Large intestine (tissue), 3 donors: ENCODE measurements at regions not wholly inside any gene's neighbourhood (a gene's known extent, or its start where the extent isn't known, plus 50 kb on each side); places are given as distances from the start of the nearest gene placed in this dataset.

Source experiments
- DNase-seq, 2 donors: peaks; one replicate each; pipeline versions ENCODE4 v3.0.0 to v3.0.0-alpha.2; 2013
- H3K27ac ChIP-seq: one replicate; pipeline ENCODE4 v1.5.1; 2013; ENCODE audit warnings: low read length
- H3K27me3 ChIP-seq: 2 replicates; pipeline ENCODE4 v1.6.1; 2013; ENCODE audit warnings: low read length; ENCODE audit not compliant: control insufficient read depth, insufficient read depth
- H3K36me3 ChIP-seq: 2 replicates; pipeline ENCODE4 v1.6.1; 2013; ENCODE audit warnings: low read length; ENCODE audit not compliant: control insufficient read depth, insufficient read depth
- H3K4me1 ChIP-seq: one replicate; pipeline ENCODE4 v1.6.1; 2013; ENCODE audit warnings: low read length; ENCODE audit not compliant: control insufficient read depth, insufficient read depth
- H3K4me3 ChIP-seq: one replicate; pipeline ENCODE4 v1.5.1; 2013; ENCODE audit warnings: low read length
- H3K9me3 ChIP-seq: one replicate; pipeline ENCODE4 v1.6.1; 2013; ENCODE audit warnings: mild to moderate bottlenecking, low read depth, low read length, moderate library complexity; ENCODE audit not compliant: control insufficient read depth
- WGBS: methylation state at CpG from one replicate; pipeline ENCODE4 v1.1.5; 2013; ENCODE audit warnings: low lambda C conversion rate; ENCODE audit not compliant: insufficient coverage; 5-methylcytosine and 5-hydroxymethylcytosine counted together

DNA sequence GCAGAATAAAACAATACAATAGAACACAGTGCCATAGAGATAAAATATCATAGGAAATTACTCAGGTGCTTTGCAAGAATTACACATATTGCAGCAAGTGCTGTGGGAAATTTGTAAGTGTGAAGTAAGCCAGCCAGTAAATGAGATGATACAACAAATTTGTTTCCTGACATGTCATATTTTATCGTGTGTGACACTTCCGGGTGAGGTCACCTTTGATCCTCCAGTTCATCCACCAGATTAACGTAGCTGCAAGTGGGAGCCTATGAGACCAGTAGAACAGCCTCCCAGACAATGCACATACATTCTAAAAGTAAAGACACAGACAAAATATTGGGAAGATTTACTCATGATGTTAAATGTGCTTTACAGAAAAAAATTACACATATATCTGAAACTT, 72.2 kb downstream of the PRDM9 start:
- Histone ChIP-seq H3K27ac (no peak overlapping the region), H3K27me3 (no peaks in the 10 kb centered on the region), H3K4me3 (no peak overlapping the region), H3K36me3 (no peaks in the 10 kb centered on the region), H3K4me1 (no peaks in the 10 kb centered on the region), H3K9me3 (no peaks in the 10 kb centered on the region)
- DNase-seq, result no peak
- no CpG with 5 or more reads among the region's 3 CpGs for WGBS

- H3K27ac ChIP-seq, result no peak overlapping the region
- no peaks in the 10 kb centered on the region for H3K9me3 ChIP-seq
- WGBS, result no CpG with 5 or more reads among the region's 3 CpGs
- no peak for DNase-seq
- H3K4me3 ChIP-seq, result no peak overlapping the region
- no peaks in the 10 kb centered on the region for H3K27me3 ChIP-seq
- H3K36me3 ChIP-seq, result no peaks in the 10 kb centered on the region
- H3K4me1 ChIP-seq, result no peaks in the 10 kb centered on the region
Observed at GRCh38 chr5:23583081-23583480, 75.7 kb downstream of the PRDM9 start.

DNA sequence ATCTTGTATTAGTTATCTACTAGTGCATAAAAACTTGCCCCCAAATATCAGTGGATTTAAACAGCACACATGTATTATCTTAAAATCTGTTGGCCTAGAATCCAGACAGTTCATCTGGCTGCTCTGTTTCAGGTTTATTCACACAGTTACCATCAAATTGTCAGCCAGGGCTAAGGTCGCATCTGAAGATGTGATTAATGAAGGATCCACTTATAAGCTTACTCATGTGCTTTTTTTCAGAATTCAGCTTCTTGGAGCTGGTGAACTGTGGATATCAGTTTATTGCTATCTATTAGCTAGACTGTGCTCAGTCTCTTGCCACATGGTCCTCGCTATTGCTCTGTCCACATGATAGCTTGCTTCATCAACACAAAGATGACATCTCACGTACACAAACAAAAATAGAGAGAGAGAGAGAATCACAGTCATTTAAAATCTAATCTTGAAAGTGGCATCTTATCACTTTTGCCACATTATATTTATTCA, 81.5 kb downstream of the PRDM9 start:
- Histone ChIP-seq H3K36me3 (no peaks in the 10 kb centered on the region), H3K27me3 (no peaks in the 10 kb centered on the region), H3K4me3 (no peak overlapping the region), H3K27ac (no peak overlapping the region), H3K9me3 (no peaks in the 10 kb centered on the region), H3K4me1 (no peaks in the 10 kb centered on the region)
- WGBS, result no CpG with 5 or more reads among the region's 3 CpGs
- DNase-seq, result no peak

- no peak for DNase-seq
- Histone ChIP-seq H3K4me3 (no peak overlapping the region), H3K27me3 (no peaks in the 10 kb centered on the region), H3K27ac (no peak overlapping the region), H3K9me3 (no peaks in the 10 kb centered on the region), H3K4me1 (no peaks in the 10 kb centered on the region), H3K36me3 (no peaks in the 10 kb centered on the region)
- no CpG with 5 or more reads among the region's 4 CpGs for WGBS
Observed at GRCh38 chr5:23591250-23591649, 83.8 kb downstream of the PRDM9 start.

DNA sequence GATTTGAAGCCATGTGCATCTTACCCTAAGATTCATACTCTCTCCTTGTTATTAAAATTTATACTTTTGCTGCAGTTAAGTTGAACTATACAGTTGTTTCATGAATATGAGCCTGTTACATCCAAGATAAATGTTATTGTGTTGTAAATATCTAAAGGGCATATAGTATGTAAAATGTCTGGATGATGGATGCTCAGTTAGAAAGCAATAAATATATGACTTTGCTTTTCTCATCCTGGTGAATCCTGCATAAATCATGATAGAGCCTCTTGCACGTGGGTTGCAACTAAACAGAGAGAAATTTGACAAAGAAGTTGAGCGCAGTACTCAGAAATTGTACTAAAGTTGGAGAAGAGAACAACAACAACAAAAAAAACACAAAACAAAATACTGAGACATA, 99.5 kb downstream of the PRDM9 start:
- no peaks in the 10 kb centered on the region for H3K4me1 ChIP-seq
- H3K4me3 ChIP-seq, result no peak overlapping the region
- H3K27ac ChIP-seq, result no peak overlapping the region
- no peaks in the 10 kb centered on the region for H3K36me3 ChIP-seq
- no peaks in the 10 kb centered on the region for H3K9me3 ChIP-seq
- DNase-seq, result no peak
- 83% methylated on average over 2 of the region's 2 CpGs for WGBS
- no peaks in the 10 kb centered on the region for H3K27me3 ChIP-seq

- Histone ChIP-seq H3K27me3 (no peaks in the 10 kb centered on the region), H3K4me1 (no peaks in the 10 kb centered on the region), H3K36me3 (no peaks in the 10 kb centered on the region), H3K9me3 (no peaks in the 10 kb centered on the region), H3K27ac (no peak overlapping the region), H3K4me3 (no peak overlapping the region)
- DNase-seq, result no peak
- no CpG with 5 or more reads among the region's 2 CpGs for WGBS
Observed at GRCh38 chr5:23612701-23613100, 105.3 kb downstream of the PRDM9 start.

DNA sequence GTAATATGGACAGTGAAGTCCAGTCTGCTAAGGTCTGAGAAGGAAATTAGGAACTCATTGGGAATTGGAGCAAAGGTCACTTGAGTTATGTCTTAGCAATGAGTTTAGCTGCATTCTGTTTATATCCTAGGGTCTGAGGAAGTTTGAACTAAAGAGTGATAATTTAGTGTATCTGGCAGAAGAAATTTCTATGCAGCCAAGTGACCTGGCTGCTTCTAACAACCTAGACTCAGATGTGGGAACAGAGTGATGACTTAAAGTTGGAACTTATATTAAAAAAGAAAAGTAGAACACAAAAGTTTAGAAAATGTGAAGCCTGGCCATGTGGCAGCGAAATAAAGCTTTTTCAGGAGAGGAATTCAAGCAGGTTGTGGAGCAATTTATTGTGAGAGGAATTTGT, 106.2 kb downstream of the PRDM9 start:
- Histone ChIP-seq H3K9me3 (no peaks in the 10 kb centered on the region), H3K27me3 (no peaks in the 10 kb centered on the region), H3K36me3 (no peaks in the 10 kb centered on the region), H3K4me3 (no peak overlapping the region), H3K27ac (no peak overlapping the region), H3K4me1 (no peaks in the 10 kb centered on the region)
- 67% methylated on average over 1 of the region's 1 CpG for WGBS
- DNase-seq, result no peak

DNA sequence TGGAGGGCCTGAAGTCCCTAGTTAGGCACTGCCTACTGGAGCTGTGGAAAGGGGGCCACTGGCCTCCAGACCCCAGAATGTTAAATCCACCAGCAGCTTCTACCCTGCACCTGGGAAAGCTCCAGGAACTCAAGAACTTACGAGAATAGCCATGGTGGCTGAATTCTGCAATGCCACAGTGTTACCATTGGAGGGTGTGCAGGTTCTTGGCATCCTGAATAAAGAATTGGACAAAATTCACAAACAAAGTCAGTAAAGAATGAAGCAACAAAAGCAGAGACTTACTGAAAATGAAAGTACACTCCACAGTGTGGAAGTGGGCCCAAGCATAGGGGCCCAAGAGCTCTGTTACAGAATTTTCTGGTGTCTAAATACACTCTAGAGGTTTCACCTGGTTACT, 107.0 kb downstream of the PRDM9 start:
- Histone ChIP-seq H3K4me1 (no peaks in the 10 kb centered on the region), H3K9me3 (no peaks in the 10 kb centered on the region), H3K36me3 (no peaks in the 10 kb centered on the region), H3K27me3 (no peaks in the 10 kb centered on the region), H3K4me3 (no peak overlapping the region), H3K27ac (no peak overlapping the region)
- no CpG with 5 or more reads among the region's 1 CpG for WGBS
- DNase-seq, result no peak

GRCh38 chr5:23626961-23627360, 119.6 kb downstream of the PRDM9 start:
- Histone ChIP-seq H3K4me1 (no peaks in the 10 kb centered on the region), H3K27me3 (no peaks in the 10 kb centered on the region), H3K9me3 (no peaks in the 10 kb centered on the region), H3K36me3 (no peaks in the 10 kb centered on the region), H3K4me3 (no peak overlapping the region), H3K27ac (no peak overlapping the region)
- no peak for DNase-seq
- 100% methylated on average over 1 of the region's 4 CpGs for WGBS

- Histone ChIP-seq H3K27ac (no peak overlapping the region), H3K4me1 (no peaks in the 10 kb centered on the region), H3K36me3 (no peaks in the 10 kb centered on the region), H3K27me3 (no peaks in the 10 kb centered on the region), H3K9me3 (no peaks in the 10 kb centered on the region), H3K4me3 (no peak overlapping the region)
- WGBS, result 100% methylated on average over 1 of the region's 3 CpGs
- DNase-seq, result no peak
Observed at GRCh38 chr5:23627976-23628375, 120.6 kb downstream of the PRDM9 start.

DNA sequence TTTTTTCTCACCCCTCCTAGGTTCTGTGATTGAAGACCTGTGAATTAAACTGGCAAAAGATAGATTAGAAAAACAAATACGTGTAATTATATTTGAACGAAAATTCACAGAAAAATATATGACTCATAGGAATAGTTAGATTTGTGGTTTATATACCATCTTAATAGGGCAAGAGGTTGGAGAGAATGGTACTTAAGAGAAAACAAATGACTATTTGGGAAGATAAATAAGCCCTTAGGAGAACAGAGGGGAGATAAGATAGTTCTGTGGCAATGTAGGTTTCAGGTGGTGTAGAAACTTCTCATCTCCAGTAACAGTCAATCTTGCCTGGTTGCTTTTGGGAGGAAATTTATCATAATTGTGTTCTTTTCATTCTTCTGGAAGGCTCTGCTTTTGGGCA, 122.0 kb downstream of the PRDM9 start:
- H3K4me1 ChIP-seq, result no peaks in the 10 kb centered on the region
- H3K4me3 ChIP-seq, result no peak overlapping the region
- WGBS, result 42% methylated on average over 2 of the region's 2 CpGs
- no peaks in the 10 kb centered on the region for H3K9me3 ChIP-seq
- H3K36me3 ChIP-seq, result no peaks in the 10 kb centered on the region
- H3K27ac ChIP-seq, result no peak overlapping the region
- H3K27me3 ChIP-seq, result no peaks in the 10 kb centered on the region
- no peak for DNase-seq
